ENCODE measurements at regions not wholly inside any gene's neighbourhood (a gene's known extent, or its start where the extent isn't known, plus 50 kb on each side); places are given as distances from the start of the nearest gene placed in this dataset.

- no peak overlapping the region for H3K18ac ChIP-seq (ENCODE audit: extremely low read depth, low read length)
- no peak overlapping the region for H2BK12ac ChIP-seq (ENCODE audit: low read depth, low read length)
- H2AFZ ChIP-seq (ENCODE audit: low read length): no peak overlapping the region
- no peak overlapping the region for H4K5ac ChIP-seq (ENCODE audit: insufficient read length, low read depth, low read length)
- no peak overlapping the region for H3K4me2 ChIP-seq (ENCODE audit: insufficient read depth in 1 of 2, low read depth in 2 of 2, low read length in 2 of 2)
- no peak overlapping the region for H3K4ac ChIP-seq (replicated peaks; ENCODE audit: insufficient read length, low read depth, low read length)
- H3K23ac ChIP-seq (ENCODE audit: insufficient read length): no peak overlapping the region
- H3K56ac ChIP-seq (replicated peaks; ENCODE audit: insufficient read length, low read depth, low read length): no peak overlapping the region
- ChIA-PET CTCF (ENCODE audit: partially characterized antibody) (interaction anchor here (1.1 kb wide), 1 partner anchor 10 kb away, joined by 4 read pairs; no protein-coding TSS in a partner anchor), POLR2A (ENCODE audit: partially characterized antibody) (interaction anchor here (1.0 kb wide), 1 partner anchor 9 kb away, joined by 3 read pairs; no protein-coding TSS in a partner anchor)
- H4K20me1 ChIP-seq (replicated peaks in 1 of 2; ENCODE audit: control insufficient read depth in 1 of 2, insufficient read depth in 2 of 2, low read length in 2 of 2): no peaks in the 10 kb centered on the region
- H3K4me1 ChIP-seq (replicated peaks in 1 of 4; ENCODE audit: control insufficient read depth in 3 of 4, insufficient read depth in 4 of 4, low read length in 3 of 4): no peaks in the 10 kb centered on the region
- no peak for FAIRE-seq
- no peaks in the 10 kb centered on the region for H3K9me3 ChIP-seq (ENCODE audit: insufficient read depth in 2 of 2, low read depth in 1 of 2, low read length in 1 of 2)
- H2BK15ac ChIP-seq (ENCODE audit: low read length): no peak overlapping the region
- no peak overlapping the region for H2BK120ac ChIP-seq (replicated peaks; ENCODE audit: low read depth, low read length)
- no peaks in the 10 kb centered on the region for H3K79me2 ChIP-seq (ENCODE audit: control insufficient read depth in 1 of 2, insufficient read depth in 2 of 2, low read length in 2 of 2)
- no peak overlapping the region for H3K27ac ChIP-seq (ENCODE audit: low read depth, low read length)
- no peak overlapping the region for H3K14ac ChIP-seq (ENCODE audit: insufficient read length)
- WGBS, 2 experiments (ENCODE audit: extremely low coverage in 1 of 2, insufficient coverage in 1 of 2, insufficient read length in 1 of 2, insufficient replicate concordance in 2 of 2, low coverage in 1 of 2, low lambda C conversion rate in 2 of 2, missing lambda C conversion rate in 1 of 2): 90% methylated on average over 5 of the region's 5 CpGs; no CpG with 5 or more reads in 1 of the 2 experiments
- H3K27me3 ChIP-seq (replicated peaks in 1 of 4; ENCODE audit: control insufficient read depth in 3 of 4, extremely low read depth in 1 of 4, insufficient read depth in 3 of 4, low read length in 3 of 4): no peaks in the 10 kb centered on the region
- H3K79me1 ChIP-seq (ENCODE audit: low read depth, low read length): no peaks in the 10 kb centered on the region
- no peaks in the 10 kb centered on the region for H3K36me3 ChIP-seq (ENCODE audit: control insufficient read depth in 2 of 4, insufficient read depth in 4 of 4, low read length in 3 of 4)
- no peak overlapping the region for H3K9ac ChIP-seq (replicated peaks in 1 of 4; ENCODE audit: extremely low read depth in 1 of 4, low read depth in 3 of 4, low read length in 3 of 4)
- no peak overlapping the region for H2BK20ac ChIP-seq (ENCODE audit: low read length)
- H2BK5ac ChIP-seq (ENCODE audit: low read depth, low read length): no peak overlapping the region
- no peak overlapping the region for H3K4me3 ChIP-seq (ENCODE audit: extremely low read depth in 1 of 4, insufficient read depth in 2 of 4, low read depth in 3 of 4, low read length in 4 of 4)
- no peak for TF ChIP-seq NRF1 (IDR thresholded peaks at IDR 0.05; ENCODE audit: low read depth, low read length)
- TF ChIP-seq GTF2F1 (IDR thresholded peaks at IDR 0.05; ENCODE audit: borderline replicate concordance, low read depth, low read length): no peak
- no peak for TF ChIP-seq POLR2AphosphoS5 (IDR thresholded peaks at IDR 0.05; ENCODE audit: low read depth, low read length)
- TF ChIP-seq NANOG (IDR thresholded peaks at IDR 0.05; ENCODE audit: insufficient read depth, low read depth, low read length, poor library complexity, severe bottlenecking): no peak
- no peak for TF ChIP-seq RAD21 (IDR thresholded peaks at IDR 0.05 in 1 of 2, conservative IDR thresholded peaks at IDR 0.05 in 1 of 2; ENCODE audit: low read depth in 2 of 2, low read length in 2 of 2)
- no peak for TF ChIP-seq BCL11A (IDR thresholded peaks at IDR 0.05; ENCODE audit: low read depth in 2 of 2, low read length in 2 of 2)
- TF ChIP-seq MAFK (IDR thresholded peaks at IDR 0.05; ENCODE audit: low read depth, low read length): no peak
- no peak overlapping the region for H4K91ac ChIP-seq (replicated peaks; ENCODE audit: insufficient read length, low read length)
- no peak overlapping the region for H2AK5ac ChIP-seq (ENCODE audit: low read depth, low read length)
- no peaks in the 10 kb centered on the region for H3K23me2 ChIP-seq (ENCODE audit: low read depth, low read length)
- no peak overlapping the region for H4K8ac ChIP-seq (ENCODE audit: extremely low read depth, insufficient read depth, low read length)
- DNase-seq (ENCODE audit: low read depth in 1 of 2, low spot score in 2 of 2): no peak
These were observed 284.2 kb upstream of the TMTC4 start for GRCh38 chr13:100958831-100959230.
